HEK293 (cell line): ENCODE measurements at regions not wholly inside any gene's neighbourhood (a gene's known extent, or its start where the extent isn't known, plus 50 kb on each side); places are given as distances from the start of the nearest gene placed in this dataset.

Source experiments
- BCL6B ChIP-seq: fragments of 450-650 bp; formaldehyde crosslinking; IDR thresholded peaks from 2 replicates; pipeline ENCODE4 v1.5.1; 2017; ENCODE audit warnings: missing biosample characterization, missing genetic modification characterization
- TF ChIP-seq, protein P1 (sequence below): fragments of 450-650 bp; formaldehyde crosslinking; IDR thresholded peaks from 2 replicates; pipeline ENCODE4 v1.5.1; 2016; ENCODE audit warnings: missing biosample characterization, missing genetic modification characterization

GRCh38 chr18:60543646-60544045 lies 171.1 kb upstream of the MC4R start:
- TF ChIP-seq, protein P1, sequence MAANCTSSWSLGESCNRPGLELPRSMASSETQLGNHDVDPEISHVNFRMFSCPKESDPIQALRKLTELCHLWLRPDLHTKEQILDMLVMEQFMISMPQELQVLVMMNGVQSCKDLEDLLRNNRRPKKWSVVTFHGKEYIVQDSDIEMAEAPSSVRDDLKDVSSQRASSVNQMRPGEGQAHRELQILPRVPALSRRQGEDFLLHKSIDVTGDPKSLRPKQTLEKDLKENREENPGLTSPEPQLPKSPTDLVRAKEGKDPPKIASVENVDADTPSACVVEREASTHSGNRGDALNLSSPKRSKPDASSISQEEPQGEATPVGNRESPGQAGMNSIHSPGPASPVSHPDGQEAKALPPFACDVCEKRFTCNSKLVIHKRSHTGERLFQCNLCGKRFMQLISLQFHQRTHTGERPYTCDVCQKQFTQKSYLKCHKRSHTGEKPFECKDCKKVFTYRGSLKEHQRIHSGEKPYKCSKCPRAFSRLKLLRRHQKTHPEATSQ (tag by site-specific recombination) = no peak
- TF ChIP-seq BCL6B = no peak
